ENCODE measurements at regions not wholly inside any gene's neighbourhood (a gene's known extent, or its start where the extent isn't known, plus 50 kb on each side); places are given as distances from the start of the nearest gene placed in this dataset.

DNA sequence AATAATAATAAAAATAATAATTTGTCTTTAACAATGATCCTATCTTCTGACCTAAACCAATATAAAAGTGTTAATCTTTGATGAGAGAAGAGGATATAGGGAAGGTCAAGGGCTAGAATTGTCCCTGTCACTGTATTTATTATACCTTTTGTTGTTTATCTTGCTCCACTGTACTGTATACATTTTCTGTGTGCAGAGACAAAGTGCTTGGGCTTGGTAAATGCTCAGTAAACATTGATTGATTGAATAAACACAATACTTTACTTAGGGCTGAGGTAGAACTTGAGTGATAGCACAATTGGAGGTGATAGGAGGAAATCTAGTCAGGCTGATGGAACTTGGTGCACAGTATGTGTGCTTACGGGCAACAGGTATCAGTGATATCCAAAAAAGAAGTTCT, 161.2 kb downstream of the ARRDC3 start:
- DNase-seq (no peak), ATAC-seq (ENCODE audit: poor library complexity) (no peak)
- intact Hi-C loops (cut with DNase I) = no loop called here

DNA sequence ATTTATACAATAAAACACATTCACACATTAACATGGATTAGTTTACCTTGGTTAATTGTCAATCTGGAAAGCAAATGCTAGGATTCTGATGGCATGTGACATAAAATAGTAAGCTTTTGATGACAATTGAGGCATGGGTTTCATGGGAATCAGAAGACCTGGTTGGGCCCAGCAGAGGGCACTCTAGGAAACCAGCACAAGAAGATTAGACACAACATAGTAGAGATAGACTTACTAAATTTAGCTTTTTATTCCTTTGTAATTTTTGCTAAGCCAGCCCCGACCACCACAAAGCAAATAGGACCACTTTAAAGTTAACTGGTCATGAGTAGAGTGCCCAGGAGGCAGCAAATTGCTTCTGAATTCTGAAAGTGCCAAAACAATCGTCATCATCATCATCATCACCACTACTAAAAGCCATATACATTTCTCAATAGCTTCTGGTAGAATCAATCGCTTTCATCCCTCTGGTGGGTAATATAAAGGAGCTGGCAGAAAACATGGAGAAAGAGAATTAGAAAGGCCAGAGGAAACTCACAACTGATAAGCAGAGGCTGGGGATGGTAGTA, 163.2 kb downstream of the ARRDC3 start:
- intact Hi-C loops (cut with DNase I) = loop anchor here (10.0 kb wide), 2 partner anchors 95 to 285 kb away; no protein-coding TSS in a partner anchor
- ATAC-seq (ENCODE audit: poor library complexity) = no peak
- DNase-seq = peak; percentile 39

DNA sequence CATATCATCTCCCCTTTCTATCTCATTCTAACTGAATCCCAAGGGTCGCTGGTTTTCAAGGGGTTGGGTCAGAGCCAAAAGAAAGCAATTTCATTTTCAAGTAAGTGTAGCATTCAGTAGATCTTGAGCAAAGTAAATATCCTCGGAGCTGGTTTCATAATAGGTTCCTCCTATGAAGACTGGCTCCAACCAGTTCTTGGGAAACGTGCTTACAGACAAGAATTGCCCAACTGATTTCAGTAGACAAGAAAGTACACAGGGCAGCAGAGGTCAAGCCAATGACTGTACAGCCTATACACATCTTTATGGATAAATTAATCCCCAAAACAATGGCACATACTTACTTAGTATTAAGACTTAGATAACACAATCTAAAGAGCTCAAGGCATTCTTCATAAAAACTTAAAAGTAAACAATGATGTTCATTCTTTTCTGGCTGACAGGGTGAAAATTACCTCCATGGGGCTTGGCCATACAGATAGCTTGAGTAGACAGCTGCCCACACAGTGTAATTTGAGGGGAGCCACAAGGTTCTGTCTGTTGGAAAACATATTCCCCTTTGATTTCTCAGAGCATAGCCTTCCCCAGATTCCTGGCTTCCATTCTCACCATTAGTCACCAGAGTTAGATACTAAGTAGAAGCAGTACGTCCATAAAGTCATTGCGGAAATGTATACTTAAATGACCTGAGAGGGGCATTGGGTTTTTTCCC, 163.9 kb downstream of the ARRDC3 start:
- intact Hi-C loops (cut with DNase I) = loop anchor here (10.0 kb wide), 2 partner anchors 94 to 284 kb away; no protein-coding TSS in a partner anchor
- DNase-seq (no peak), ATAC-seq (ENCODE audit: poor library complexity) (peak; percentile 93)

DNA sequence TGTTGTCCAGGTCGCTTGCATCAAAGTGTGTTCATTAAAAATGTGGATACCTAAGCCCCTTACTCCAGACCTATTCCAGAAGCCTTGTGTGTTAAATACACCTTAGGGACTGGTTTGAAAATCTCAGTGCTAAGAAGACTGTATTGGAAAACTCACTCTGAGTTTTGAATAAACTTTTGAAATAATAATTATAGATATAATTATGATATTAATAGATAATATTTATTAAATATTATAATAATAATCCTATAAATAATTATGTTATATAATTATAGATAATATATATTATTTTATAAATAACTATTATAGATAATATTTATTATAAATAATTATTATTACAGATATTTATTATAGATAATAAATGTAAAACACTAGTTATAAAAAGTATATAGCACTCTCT, 165.3 kb downstream of the ARRDC3 start:
- no peak for DNase-seq
- intact Hi-C loops (cut with DNase I) = loop anchor here (10.0 kb wide), 2 partner anchors 93 to 283 kb away; no protein-coding TSS in a partner anchor
- no peak for ATAC-seq (ENCODE audit: poor library complexity)

DNA sequence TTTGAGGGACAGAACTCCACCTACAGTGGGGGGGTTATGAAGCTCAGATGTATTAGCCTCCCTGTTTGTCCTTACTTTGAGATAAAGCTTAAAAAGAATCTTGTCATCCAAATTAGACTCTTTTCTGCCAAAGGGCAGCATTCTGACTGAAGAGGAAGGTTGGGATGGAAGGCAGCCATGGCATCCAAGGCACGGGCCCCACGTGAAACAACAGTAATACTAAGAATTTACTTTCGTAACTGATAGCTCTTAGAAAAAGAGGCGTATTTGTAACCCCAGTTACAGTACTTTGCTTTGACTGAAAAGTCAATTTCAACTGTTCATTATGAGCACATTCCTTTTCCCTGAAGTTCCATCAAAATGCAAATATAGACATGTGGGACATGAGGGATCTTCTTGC, 168.5 kb downstream of the ARRDC3 start:
- intact Hi-C loops (cut with DNase I) = loop anchor here (10.0 kb wide), 2 partner anchors 90 to 280 kb away; no protein-coding TSS in a partner anchor
- no peak for ATAC-seq (ENCODE audit: poor library complexity)

More for the DNA sequence above, 168.5 kb downstream of the ARRDC3 start:
- no peak for DNase-seq

Measured in Right ventricle myocardium superior (tissue), 1 donor.